GM12873 (cell line): ENCODE measurements at regions not wholly inside any gene's neighbourhood (a gene's known extent, or its start where the extent isn't known, plus 50 kb on each side); places are given as distances from the start of the nearest gene placed in this dataset.

ENCODE experiments used
- TF ChIP-seq, protein P1 (sequence below): IDR thresholded peaks from 2 replicates; pipeline ENCODE4 v1.5.1; 2012; ENCODE audit warnings: low read depth, mild to moderate bottlenecking, moderate library complexity, low read length, control low read depth; ENCODE audit not compliant: insufficient read depth; ENCODE audit errors: missing control alignments

DNA sequence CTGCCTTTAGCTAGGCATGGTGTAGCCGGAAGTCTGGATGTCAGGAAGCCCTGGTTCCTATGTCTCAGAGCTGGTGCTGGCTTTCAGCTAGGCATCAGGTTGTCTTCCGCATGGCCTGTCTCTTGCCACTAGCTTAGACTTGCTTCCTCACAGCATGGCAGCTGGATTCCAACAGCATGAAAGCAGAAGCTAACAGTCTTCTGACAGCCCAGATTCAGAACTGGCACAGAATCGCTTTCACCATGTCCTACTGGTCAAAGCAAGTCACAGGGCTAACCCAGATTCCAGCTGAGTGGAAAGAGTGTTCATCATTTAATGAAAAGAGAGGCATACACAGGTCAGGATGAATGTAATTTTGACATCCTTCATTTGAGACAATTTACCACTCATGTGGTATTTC, 1050.5 kb downstream of the ROBO2 start:
- TF ChIP-seq, protein P1, sequence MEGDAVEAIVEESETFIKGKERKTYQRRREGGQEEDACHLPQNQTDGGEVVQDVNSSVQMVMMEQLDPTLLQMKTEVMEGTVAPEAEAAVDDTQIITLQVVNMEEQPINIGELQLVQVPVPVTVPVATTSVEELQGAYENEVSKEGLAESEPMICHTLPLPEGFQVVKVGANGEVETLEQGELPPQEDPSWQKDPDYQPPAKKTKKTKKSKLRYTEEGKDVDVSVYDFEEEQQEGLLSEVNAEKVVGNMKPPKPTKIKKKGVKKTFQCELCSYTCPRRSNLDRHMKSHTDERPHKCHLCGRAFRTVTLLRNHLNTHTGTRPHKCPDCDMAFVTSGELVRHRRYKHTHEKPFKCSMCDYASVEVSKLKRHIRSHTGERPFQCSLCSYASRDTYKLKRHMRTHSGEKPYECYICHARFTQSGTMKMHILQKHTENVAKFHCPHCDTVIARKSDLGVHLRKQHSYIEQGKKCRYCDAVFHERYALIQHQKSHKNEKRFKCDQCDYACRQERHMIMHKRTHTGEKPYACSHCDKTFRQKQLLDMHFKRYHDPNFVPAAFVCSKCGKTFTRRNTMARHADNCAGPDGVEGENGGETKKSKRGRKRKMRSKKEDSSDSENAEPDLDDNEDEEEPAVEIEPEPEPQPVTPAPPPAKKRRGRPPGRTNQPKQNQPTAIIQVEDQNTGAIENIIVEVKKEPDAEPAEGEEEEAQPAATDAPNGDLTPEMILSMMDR = no peak

- TF ChIP-seq, protein P1 = no peak
Measured at GRCh38 chr3:78091478-78092119, 1051.7 kb downstream of the ROBO2 start.

GRCh38 chr3:78096488-78097255, 1056.8 kb downstream of the ROBO2 start:
- TF ChIP-seq, protein P1 = no peak

GRCh38 chr3:78098367-78098766, 1058.5 kb downstream of the ROBO2 start:
- TF ChIP-seq, protein P1 = no peak

DNA sequence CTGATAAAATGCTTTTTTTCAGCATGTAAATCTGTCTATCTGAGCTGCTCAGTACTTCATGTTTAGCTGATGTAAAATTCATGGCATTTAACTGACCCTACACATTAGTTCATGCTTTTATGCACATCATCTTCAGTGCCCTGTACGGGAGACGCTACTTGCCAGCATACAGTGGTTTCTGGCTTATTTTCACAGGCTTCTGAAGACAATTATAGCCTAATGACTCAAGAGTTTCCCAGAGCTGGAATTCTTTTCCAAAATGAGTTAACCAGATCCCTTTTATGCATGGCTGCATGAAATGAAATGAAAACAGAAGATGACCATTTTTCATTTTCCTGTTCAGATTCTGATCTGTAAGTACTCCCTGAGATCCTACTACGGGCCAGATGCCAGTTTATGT, 1061.5 kb downstream of the ROBO2 start:
- TF ChIP-seq, protein P1 = no peak

DNA sequence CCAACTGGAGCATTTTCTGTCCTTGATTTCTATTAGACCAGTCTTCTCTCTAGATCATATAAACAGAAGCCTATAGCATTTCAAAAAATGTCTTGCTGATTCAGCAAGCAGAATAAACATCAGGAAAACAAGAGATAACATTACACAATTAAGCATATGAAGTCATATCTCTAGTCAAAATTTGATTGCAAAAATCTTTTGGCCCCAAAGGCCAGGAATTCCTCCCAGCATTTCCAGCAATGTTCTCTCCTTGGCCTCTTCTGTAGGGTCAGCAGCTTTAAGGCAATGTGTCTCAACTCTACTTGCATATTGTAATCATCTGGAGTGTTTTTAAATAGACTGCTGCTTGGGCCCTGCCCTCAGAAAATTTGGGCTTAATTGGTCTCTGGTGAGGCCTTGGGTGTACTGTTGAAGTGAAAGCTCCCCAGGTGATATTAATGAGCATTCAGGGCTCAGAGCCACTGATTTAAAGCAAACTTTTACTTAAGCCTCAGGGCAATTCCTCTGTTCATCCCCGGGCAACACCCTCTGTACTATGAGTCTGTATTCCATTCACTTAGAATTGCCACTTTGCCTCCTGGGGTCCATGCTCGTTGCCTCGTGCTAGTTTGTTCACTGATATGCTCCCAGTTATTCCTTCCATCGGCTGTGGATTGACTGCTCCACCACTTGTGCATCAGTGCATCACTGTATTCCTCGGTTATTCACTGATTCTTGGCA, 1072.6 kb downstream of the ROBO2 start:
- TF ChIP-seq, protein P1 = no peak

- TF ChIP-seq, protein P1 = no peak
Measured at GRCh38 chr3:78115983-78116382, 1076.1 kb downstream of the ROBO2 start.
